Fibroblast of skin of left quadriceps (primary cell): ENCODE measurements at regions not wholly inside any gene's neighbourhood (a gene's known extent, or its start where the extent isn't known, plus 50 kb on each side); places are given as distances from the start of the nearest gene placed in this dataset.

Source experiments
- DNase-seq, 2 experiments: peaks; one replicate each; pipeline ENCODE4 v3.0.0-alpha.2; 2013; ENCODE audit warnings: low read depth in 2 of 2

DNA sequence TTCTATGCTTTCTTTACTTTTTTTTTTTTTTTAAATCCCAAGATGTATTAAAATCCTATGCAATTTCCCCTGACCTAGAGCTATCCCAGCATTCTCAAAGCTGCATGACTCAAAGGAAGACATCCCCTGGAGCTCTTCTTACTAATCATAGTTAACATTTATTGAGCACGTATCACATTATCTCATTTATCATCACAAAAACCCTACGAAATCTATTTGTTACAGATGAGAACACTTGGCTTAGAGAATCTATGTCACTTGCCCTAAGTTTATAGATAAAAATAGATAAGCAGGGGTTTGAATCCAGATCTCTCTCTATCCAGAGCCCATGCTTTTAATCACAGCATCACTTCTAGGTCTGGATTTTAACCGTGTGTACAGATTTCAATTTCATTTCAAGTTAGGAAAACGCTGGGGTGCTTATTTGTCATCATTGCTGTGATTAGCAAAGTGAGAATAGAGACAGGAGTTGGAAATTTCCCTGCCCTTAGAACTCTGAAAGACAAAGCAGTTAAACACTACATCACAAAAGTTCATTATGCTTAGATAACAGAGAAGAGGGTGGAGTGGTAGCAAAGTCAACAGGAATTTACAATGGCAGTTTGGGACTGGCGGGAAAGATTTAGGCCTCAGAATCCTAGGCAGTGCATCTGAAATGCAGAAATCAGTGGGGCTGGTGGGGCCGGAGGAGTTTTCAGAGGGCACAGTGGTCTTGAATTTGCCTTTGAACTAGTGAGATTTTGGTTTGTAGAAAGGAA, 177.7 kb upstream of the FRMD6 start:
- DNase-seq = peak; percentile 55 to 59

DNA sequence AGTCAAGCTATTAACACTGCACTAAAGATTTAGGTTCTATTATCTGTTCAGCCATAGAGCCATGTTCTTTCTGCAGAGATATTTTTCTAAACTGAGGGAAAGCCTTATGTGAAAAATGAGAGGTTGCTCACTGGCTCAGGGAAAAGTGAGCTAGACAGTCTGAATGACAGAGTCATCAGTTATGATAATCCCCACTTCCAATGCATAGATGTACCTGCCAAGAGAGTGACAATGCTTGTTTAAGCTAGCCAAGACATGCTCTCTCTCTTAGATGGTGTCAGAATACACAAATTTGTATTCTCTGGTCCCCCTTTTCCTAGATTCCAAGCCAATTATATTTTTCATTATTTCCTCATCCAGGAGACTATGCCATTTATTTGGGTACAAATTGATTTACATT, 176.9 kb upstream of the FRMD6 start:
- DNase-seq = no peak

DNA sequence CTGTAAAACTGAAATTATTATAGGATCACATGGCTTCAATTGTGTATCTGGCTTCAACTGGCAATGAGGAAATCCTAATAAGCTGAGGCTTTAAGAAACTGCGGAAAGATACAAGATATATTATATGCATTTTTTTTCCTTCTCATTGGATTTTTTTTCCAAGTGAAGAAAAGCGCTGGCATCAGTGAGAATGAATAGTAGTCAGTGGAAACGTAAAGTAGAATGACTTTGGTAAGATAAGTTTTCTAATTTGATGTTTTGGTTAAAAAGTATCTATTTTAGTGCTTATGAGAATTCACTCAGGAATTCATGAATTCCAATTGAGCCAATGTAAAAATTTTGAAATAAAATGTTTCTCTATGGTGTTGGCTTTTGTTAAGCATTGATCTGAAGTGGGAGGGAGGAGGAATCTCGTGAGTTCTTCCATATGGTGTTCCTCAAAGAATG, 173.5 kb upstream of the FRMD6 start:
- peak; percentile 64 to 73 for DNase-seq

DNA sequence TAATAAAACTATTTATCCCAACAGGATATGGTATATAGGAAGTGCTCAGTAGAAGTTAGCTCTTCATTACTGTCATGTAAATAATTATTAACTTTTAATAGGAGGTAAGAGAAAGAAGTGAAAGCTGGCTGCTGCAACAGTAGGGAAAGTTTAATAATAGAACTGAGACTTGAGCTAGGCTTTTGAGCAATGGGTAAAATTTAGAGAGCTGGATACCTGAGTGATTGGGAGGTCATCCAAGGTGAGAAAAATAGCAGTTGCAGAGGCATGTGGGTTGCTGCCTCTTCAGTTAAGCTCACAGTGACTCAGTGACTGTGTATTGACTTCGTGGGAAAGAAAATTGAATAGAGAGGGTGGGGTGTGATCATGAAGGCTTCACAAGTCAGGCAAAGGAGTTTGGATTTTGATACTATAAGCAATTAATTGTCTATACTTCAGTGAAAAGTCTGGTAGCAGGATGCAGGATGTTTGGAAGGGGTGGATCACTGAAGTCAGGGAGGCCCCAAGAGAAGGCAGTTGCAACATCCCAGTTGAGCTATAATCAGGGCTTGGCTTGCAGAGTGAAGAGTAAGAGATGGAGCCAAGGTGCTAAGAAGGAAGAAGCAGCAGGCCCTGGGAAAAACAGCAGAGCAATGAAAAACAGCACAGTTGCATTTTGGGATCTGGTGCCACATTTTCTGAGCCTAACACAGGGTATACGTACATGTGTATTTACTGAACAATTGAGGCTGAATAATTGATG, 172.0 kb upstream of the FRMD6 start:
- DNase-seq = peak in 1 of 2 experiments; percentile 44

DNA sequence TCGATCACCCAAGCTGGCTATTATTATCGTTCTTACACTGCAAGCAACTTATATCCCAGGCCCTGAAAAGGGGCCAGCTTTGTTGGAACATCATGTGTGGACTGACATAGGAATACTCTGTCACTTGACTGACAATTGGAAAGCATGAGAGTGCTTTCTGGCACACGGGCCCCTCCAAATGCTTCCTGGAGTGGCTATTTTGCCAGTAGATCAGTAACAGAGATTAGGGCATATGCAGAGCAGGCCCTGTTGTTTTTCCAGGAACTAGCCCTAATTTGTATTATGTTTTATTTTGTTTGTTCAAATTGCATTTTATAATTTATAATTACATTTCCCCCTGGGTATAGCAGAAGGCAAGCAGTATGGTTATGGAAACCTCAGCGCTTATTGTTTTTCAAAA, 170.1 kb upstream of the FRMD6 start:
- DNase-seq = no peak

DNA sequence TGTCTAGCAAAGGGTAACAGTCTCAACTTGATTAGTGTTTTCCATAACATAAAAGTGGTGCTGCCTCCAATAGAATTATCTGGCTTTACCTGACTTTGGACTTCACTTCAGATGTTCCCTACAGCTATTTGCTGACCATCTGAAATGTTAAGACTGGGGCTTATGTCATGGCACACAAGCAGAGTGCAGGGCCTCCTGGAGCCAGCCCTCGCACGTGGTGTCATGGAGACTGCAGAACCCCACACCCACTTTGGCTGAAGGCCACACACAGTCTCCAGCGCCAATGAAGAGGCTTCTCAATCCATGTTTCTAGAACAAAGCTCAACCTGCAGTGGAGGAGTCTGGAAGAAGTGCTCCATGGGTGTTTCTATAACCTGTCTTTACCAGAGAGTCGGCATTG, 169.6 kb upstream of the FRMD6 start:
- DNase-seq = no peak

DNA sequence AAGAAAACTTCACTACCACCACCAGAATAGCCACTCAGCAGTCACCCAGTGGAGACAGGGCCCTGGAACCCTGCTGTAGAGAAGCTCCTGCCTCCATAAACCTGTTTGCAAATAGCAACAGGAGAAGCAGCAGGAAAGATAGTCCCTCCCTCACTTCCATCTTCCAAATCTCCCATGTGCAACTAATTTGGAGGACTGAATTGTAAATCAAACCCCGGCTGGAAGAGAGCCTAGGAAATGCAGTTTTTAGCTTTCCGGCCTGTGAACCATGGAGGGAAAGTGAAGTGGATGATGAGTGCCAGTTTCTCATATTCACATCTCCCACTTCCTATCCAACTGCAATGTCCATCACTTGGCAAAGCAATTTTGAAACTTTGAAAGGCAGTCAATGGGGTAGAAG, 167.2 kb upstream of the FRMD6 start:
- peak; percentile 61 to 65 for DNase-seq

DNA sequence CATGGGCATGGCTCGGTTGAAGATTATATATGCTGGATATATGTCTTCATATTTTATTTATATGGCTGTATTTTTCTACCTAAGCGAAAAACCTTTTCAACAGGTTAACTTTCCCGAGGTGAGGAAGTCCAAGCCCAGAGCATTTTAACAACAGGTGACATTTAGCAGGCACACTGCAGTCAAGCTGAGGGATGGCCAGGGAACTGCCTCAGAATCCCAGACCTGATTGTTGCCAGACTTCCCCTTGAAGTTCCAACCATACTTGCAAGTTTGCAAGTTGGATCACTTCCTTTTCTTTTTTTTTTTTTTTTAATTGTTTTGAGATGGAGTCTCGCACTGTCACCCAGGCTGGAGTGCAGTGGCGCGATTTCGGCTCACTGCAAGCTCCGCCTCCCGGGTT, 166.0 kb upstream of the FRMD6 start:
- DNase-seq = no peak

DNA sequence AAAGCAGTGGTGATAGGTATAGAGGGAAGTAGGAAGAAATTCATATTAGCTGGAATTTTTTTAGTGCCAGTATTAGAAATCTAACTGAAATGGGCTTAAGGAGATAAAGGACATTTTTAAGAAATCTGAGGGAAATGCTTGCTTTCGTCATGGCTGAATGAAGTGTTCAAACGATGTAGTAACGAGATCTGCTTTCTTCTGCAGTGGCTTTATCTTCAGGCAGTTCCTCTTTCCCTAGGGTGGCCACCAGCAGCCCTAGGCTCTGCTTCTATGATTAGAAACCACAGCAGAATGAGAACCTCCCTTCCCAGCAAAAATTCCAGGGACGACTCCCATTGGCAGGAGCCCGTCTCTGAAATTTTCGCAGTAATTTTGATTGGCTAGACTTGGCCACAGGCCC, 163.9 kb upstream of the FRMD6 start:
- DNase-seq = no peak

DNA sequence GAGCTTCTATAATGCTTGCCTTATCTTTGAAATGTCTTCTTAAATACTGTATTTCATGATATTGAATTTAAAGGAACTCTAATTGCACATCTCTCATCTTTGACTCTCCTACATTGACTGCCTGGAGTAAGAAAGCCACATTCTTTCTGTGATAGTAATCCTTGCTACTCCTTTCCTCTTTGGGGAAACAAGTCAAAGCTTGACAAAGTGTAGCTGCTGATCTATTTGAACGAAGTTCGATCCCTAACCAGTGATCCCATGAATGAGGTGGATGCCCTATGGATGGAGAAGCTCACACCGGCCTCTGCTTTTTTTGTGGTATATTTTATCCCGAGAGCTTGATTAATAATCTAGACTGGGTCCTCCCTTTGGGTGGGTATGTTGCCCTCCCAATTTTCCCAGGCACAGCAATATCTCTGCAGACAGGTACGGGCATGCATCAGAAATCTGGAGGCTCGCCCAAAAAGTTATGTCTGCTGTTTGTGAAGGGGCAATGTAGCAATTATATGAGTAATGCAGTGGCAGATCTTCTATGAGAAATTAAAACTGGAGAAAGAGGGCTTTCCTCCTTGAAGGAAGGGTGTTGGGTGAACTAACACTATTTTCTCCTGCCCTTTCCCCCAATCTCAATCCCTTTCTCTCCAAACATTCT, 163.0 kb upstream of the FRMD6 start:
- no peak for DNase-seq

DNA sequence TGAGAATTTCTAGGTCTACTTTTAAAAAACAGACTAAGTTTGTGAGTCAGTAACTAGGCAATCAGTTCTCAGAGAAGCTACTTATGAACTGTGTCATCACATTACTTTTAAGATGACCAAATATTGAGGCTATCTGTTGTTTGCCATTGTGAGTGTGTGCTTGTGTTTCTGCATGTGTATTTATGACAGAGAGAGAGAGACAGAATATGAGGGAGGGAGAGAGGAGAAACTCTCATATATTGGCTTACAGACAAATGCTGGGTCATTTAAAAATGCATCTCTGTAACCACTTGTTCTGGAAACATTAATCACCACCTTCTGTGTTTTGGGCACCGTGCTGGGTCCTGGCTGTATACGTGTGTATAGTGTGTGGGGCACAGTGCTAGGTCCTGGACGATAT, 161.5 kb upstream of the FRMD6 start:
- no peak for DNase-seq

DNA sequence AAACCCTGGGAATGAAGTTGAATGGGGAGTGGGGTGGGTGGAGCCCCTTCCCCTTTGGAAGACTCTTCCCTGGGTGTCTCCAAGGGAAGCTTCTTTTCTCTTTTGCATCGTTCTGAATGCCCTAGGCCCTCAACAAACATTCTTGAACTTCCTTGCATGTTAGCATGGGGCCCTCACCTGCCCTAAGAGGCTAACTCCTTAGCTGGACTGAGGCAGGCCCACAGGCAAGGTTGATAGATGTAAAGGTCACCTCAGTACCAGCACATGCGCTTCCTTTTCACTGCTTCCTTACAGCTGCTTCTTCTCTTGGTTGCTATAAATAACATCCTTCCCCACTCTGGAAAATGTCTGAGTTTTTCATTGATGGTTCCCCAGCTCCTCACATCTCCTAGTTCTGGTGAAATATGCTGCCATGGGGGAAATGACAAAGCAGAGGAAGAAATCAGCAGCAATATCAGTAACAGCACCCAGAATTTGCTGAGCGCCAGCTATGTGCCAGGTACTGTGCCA, 160.6 kb upstream of the FRMD6 start:
- no peak for DNase-seq

DNA sequence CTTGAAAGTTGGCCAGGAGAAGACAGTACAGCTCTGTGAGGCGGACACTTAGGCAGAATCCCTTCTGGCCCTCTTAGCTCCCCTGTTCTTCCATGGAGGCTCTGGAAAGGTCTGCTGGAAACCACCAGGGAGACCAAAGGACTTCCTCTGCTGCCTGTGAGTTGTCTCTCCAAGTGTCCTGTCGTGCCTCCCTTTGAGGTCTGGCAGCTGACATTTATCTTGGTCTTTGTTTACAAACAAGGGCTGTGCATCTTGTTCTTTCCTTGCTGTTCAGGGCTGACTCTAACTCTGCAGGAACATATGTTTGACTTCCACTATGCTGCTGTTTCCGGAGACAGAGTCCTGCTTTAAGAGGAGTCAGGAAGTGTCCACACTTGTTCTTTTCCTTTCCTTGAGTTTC, 159.9 kb upstream of the FRMD6 start:
- DNase-seq = no peak

DNA sequence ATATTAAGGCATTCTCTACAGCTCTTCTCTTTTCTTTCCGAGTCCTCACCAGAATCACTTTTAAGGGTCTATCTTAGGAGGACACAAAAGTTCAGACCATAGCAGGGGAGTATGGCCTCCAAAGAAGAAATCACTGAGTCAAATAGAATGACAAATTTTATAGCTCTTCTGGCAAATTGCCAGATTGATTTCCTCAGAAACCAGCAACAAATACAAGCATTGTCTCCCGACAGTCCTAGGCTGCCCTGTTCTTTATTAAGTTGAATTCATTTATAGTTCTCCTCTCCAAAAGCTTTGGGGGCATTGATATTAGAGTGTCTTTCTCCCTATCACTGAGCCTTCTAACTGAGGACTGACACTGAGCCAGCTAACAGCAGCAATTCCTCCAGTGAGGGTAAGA, 156.4 kb upstream of the FRMD6 start:
- no peak for DNase-seq

DNA sequence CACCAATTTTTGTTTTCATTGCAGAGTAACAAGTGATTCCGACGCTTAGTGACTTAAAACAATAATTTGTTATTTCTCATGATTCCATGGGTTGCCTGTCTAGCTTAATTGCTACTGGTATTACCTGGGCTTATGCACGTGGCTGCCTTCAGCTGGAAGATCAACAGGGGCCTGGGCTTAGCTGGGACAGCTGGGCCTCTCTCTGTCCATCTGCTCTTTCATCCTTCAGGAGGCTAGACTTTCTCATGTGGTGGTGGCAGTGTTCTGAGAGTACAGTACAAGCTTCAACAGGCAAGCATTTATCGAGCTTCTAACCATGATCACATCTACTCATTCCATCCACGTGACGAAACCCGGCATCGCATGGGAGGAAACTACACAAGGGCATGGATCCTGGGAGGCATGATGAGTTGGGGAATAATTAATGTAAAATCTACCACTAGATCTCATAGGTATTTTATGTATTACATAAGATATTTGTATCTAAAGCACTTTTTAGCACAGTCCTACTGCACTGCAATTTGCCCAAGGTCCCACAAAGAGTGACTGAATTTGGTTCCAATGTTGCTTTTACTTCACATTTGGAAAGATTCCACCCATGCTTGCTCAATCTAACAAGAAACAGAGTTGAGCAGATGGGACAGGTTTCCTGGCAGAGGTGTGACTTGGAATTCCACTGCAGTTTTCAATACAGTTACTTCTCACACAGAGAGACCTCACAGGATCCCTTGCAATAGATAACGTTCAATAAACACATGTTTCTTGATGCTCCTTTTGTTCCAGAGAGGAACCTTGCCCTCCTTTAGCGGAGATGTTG, 153.1 kb upstream of the FRMD6 start:
- no peak for DNase-seq

DNA sequence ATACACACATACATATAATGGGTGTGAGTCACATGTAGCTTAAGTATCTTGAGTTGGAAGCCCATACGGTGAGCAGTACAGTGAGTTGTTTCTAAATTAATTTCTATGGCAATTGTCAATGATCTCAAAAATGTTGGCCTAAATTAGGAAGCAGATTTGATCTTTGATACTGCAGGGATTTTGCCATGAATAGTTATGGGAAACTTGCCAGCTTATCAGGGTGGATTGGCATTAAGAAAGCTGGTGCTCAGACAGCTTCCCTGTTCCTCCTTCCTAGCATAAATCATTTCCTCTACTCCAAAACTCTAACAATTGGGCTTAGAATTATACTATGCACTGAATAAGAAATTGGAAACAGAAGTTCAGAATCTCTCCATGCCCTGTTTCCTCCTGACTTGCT, 150.9 kb upstream of the FRMD6 start:
- no peak for DNase-seq

DNA sequence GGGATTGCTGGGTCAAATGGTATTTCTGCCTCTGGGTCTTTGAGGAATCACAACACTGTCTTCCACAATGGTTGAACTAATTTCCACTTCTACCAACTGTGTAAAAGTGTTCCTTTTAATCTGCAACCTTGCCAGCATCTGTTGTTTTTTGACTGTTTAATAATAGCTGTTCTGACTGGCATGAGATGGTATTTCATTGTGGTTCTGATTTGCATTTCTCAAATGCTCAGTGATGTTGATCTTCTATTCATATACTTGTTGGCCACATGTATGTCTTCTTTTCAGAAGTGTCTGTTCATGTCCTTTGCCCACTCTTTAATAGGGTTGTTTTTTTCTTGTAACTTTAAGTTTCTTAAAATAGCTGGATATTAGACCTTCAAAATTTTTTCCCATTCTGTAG, 150.0 kb upstream of the FRMD6 start:
- DNase-seq = no peak

DNA sequence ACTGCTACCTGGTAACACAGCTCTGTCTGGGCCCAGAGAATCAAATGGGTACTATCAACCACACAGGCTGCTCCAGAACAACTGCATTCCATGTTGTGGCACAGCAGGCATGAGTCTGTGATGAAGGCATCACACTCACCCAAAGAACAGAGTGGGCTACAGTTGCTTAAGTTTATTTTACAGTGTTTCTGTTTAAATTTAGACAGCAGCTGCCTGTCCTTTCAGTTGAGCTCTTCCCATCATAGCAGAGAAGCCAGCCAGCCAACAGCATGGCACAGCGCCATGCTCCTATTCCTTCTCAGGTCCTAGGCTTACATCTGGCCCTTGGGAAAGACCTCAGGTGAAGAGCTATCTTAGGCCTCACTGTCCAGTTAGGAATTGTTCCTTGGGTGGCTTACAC, 147.0 kb upstream of the FRMD6 start:
- DNase-seq = no peak

DNA sequence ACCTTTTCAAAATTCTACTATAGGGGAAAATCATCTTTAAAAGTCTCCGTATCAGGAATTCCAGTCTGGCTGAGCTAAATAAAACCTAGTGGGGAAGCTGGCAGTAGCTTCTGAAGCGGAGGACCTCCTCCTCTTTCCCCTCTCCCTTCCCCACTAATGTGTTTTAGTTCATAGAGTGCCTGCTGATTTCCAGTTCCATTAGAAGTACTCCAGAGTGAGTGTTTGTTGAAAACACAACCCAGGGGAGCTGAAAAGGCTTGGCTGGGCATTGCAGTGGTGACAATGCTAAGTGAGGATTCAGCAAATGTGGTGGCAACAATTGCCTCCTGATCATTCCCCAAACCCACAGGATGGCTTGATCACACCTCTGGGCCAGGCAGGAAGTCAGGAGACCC, 144.2 kb upstream of the FRMD6 start:
- DNase-seq = no peak

DNA sequence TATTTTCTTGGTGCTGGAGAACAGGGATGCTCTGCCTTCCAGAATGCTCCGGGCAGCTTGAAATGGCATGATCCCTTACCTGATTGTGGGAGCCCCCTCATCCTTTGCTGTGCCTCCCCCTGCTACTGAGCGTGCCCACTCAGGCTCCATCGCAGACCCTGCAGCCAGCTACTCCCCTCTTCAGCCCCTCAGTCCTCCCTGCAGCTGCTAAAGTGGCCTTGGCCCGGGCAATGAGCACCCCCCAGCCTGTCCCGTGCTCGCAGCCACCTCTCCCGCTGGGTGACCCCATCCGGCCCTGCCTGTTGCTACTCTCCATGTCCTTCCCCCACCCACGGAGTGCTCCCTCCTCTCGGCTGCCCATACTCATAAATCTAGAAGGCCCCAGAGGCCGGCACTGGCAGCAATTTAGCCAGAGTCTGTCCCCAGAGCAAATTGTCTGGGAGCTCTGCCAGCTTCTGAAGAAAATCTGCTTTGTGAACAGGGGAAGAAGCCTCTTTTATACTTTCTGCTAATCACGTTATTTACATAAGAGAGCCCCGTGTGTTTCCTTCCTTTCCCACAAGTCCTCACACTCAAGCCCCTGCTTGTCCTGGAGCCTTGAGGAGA, 143.7 kb upstream of the FRMD6 start:
- DNase-seq = peak; percentile 74 to 77

DNA sequence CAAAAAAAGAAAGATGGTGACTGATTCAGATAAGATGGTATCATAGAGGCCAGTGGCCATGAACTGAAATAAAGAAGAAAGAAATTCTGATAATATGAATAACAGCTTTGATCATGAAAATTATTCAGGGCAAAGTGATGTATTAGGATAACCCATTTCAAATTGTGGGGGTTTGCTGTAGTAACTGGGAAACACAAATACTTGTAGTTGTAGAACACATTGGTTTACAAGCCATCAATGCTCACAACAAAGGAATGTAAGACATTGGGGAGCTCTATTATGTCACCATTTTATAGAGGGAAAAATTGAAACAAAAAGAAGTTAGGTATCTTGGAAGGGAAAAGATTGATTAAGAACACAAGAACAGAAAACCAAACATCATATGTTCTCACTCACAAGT, 140.4 kb upstream of the FRMD6 start:
- no peak for DNase-seq
